RWPE1 (cell line): ENCODE measurements at regions not wholly inside any gene's neighbourhood (a gene's known extent, or its start where the extent isn't known, plus 50 kb on each side); places are given as distances from the start of the nearest gene placed in this dataset.

Experiments used
- CTCF ChIA-PET: fragments of 350-600 bp; sonication (Branson Sonifier 250); formaldehyde crosslinking; extraction: SDS; loops from one replicate; lab custom pipeline; 2021; lab: Yijun Ruan, JAX
- POLR2A ChIA-PET: fragments of 400-600 bp; formaldehyde crosslinking; extraction: SDS; loops from one replicate; lab custom pipeline; 2020; ENCODE audit warnings: antibody characterized with exemption; ENCODE audit not compliant: low non-redundant PET; lab: Yijun Ruan, JAX
- DNase-seq: peaks from one replicate; pipeline ENCODE4 v3.0.0; 2012; ENCODE audit warnings: low spot score
- H3K27ac ChIP-seq: fragments of 450-650 bp; 2 replicates; pipeline ENCODE4 v1.5.1; 2017
- CTCF ChIP-seq: fragments of 450-650 bp; conservative IDR thresholded peaks from 2 replicates; pipeline ENCODE4 v1.5.1; 2017; ENCODE audit warnings: low read depth, mild to moderate bottlenecking

GRCh38 chrX:125977851-125978250 lies 188.2 kb downstream of the DCAF12L2 start:
- no peak for DNase-seq
- ChIA-PET CTCF (no interaction called here), POLR2A (no interaction called here)
- no peak overlapping the region for H3K27ac ChIP-seq
- no peak for TF ChIP-seq CTCF

- no peak for DNase-seq
- H3K27ac ChIP-seq = no peak overlapping the region
- ChIA-PET POLR2A (no interaction called here), CTCF (interaction anchor here (0.7 to 1.0 kb wide), 3 partner anchors 10 to 1456 kb away, joined by 3 to 6 read pairs (median 3); no protein-coding TSS in a partner anchor)
- peak; percentile 32; the same call in 1 of the 2 replicates for TF ChIP-seq CTCF
These were observed 167.7 kb downstream of the DCAF12L2 start for GRCh38 chrX:125998432-125998831.

- CTCF ChIA-PET = no interaction called here
- no peak for TF ChIP-seq CTCF
- POLR2A ChIA-PET = no interaction called here
- H3K27ac ChIP-seq = no peak overlapping the region
- DNase-seq = no peak
These were observed 138.9 kb downstream of the DCAF12L2 start for GRCh38 chrX:126027229-126027628.

GRCh38 chrX:126030021-126030420 lies 136.1 kb downstream of the DCAF12L2 start:
- no peak for TF ChIP-seq CTCF
- ChIA-PET POLR2A (no interaction called here), CTCF (no interaction called here)
- no peak overlapping the region for H3K27ac ChIP-seq
- DNase-seq = no peak

GRCh38 chrX:126063984-126064383 lies 102.1 kb downstream of the DCAF12L2 start:
- POLR2A ChIA-PET = no interaction called here
- CTCF ChIA-PET = no interaction called here
- no peak for TF ChIP-seq CTCF
- no peak overlapping the region for H3K27ac ChIP-seq
- no peak for DNase-seq

- CTCF ChIA-PET = no interaction called here
These were observed 101.1 kb downstream of the DCAF12L2 start for GRCh38 chrX:126064901-126065541.

More at GRCh38 chrX:126064901-126065541, 101.1 kb downstream of the DCAF12L2 start:
- no peak overlapping the region for H3K27ac ChIP-seq
- no peak for DNase-seq
- POLR2A ChIA-PET = no interaction called here
- TF ChIP-seq CTCF = no peak
